ENCODE measurements at regions not wholly inside any gene's neighbourhood (a gene's known extent, or its start where the extent isn't known, plus 50 kb on each side); places are given as distances from the start of the nearest gene placed in this dataset.
A peak's percentile ranks its signal among the peaks of the same experiment; 100 is the strongest.

DNA sequence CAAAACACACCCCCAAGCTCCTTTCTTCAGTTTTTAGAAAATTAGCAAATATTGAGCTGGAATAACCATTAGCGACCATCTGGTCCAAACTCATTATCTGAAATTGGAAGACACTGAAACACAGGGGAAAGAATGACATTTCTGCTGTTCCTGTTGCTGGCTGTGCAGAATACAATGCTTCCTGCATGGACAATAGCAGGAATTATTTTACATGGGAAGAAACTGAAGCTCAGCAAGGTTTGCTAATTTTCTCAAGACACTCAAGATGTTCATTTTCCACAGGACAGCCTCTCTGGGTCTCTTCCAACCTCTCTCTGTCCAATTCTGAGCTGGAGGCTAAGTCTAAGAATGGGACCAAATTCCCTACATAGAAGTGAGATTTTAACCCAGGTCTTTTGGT, 81.9 kb upstream of the TNS3 start:
- DNase-seq (ENCODE audit: low spot score) = no peak

DNA sequence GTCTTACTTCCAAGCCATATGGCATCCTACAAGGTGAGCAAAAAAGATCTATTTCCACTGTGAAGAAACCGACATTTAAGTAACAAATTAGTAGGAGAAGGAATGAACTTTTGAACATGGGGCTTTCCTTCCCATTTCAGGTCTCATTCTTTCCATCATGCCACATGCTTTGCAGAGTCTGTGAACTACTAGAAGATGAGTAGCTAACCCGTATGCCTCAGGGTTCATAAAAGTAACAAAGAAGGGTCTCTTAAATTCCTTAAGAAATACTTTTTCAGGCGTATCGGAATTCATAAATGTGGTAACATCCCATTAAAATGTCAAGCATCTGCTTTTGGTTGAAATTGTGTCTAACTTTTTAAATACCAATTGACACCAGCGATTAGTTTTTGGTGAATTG, 81.3 kb upstream of the TNS3 start:
- DNase-seq (ENCODE audit: low spot score) = no peak

DNA sequence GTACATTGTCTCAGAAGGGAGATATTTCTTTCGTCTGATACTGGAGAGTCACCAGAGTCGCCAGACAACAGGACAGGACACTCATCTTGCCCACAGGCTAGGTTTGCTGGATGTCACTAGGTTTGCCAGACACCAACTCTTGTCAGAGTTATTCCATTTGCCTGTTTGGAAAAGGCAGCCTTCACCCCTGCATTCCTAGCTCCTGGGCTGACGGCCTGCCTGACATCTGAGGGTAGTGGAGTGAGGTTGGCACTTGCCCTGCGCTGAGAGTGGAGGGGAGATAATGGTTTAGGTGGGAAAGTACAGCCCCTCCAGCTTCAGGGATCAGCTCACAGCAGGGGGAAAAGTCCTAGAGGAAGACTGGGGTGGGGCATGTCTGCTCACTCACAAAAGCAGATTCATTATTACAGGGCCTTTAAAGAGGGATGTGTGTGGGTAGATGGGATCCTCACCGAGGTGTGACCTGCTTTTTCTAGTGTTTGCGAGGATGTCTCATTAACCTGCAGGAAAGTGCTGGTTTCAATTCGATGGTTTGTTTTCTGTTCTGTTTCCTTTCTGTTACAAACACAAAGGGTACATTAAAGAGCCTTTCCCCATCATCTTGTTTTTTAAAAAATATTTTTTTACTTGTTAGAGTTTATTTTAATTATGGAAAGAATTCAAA, 79.3 kb upstream of the TNS3 start:
- no peak for DNase-seq (ENCODE audit: low spot score)

DNA sequence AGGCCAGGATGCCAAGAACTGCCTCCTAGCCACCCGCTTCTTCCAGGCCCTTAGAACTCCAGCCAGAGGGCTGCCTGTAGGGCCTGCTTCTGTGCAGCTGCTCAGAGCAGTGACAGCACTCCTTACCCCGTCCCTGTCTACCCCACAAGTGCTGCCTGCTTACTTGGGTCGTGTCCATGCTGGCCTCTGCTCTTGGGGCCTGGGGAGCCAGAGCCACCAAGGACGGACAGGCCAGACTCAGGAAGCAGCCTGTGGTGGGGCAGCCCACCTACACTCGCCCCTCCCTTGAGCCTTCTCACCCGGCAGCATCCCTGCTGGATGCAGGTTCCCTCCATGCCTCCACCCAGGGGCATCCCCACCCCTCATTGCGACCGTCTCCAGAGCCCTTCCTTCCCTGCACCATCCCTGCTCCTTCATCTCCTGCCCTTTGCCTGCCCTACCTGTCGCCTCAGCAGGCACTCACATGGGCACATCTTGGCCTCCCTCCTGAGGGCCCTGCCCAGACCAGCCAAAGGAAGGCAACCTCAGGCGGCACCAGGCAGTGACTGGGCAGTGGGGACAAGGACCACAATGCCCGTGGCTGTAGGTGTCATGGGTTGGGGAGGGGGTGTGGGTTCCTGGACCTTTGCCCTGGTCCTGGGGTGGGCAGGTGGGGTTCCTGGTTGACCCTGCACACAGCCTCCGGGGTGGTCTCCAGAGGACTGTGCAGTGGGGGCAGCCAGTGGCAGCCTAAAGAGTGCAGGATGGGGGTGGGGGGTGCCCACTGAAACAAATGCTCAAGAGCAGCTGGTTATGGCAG, 78.0 kb upstream of the TNS3 start:
- DNase-seq (ENCODE audit: low spot score) = no peak

DNA sequence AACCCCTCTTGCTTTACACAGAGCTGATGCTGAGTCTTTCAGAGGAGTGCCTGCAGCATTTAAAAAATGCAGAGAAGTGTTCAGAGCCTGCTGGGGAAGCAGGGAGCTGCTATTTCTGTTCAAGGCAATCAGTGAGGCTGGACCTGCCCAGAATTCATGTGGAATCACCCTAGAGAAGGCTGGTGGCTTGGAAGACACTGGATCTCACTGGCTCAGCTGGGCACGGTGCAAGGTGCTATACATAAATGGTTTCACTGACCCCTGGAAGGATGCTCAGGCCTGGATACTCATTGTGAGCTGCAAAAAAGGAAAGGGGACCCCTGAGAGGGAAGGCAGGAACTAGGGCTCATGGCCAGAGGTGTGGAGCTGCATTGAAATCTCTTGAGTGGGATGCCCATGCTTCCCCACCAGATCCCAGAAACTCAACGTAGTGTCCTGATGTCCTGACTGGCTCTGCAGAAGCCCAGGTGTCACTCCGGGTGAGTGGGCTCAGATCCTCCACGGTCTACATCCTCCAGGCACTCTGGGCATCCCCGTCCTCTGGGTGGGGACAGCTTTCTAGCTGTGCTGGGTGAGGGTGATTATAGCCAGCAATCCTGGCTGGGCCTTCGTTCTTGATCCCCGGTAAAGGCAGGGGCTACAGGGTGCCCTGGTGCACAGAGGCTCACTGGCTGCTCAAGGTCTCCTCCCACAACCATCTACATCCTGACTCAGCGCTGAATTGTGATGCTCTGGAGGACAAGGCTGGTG, 77.2 kb upstream of the TNS3 start:
- no peak for DNase-seq (ENCODE audit: low spot score)

DNA sequence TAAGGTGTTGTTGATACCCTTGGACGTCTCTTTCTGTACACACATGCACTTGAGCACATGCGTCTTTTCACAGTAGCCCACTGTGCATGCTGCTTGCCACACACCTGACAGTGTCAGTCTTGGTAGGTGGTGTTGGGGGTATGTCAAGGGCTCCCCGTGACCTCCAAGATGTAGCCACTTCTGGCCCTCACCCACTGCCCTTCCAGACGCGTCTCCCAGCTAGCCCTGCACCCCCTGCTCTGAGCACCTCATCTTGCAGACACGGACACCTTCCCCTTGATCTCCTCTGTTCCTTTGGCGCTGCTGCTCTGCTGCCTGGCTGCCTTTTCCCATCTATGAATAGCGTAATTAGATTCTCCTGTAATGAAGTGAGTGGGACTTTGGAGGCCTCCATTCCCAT, 75.2 kb upstream of the TNS3 start:
- DNase-seq (ENCODE audit: low spot score) = no peak

DNA sequence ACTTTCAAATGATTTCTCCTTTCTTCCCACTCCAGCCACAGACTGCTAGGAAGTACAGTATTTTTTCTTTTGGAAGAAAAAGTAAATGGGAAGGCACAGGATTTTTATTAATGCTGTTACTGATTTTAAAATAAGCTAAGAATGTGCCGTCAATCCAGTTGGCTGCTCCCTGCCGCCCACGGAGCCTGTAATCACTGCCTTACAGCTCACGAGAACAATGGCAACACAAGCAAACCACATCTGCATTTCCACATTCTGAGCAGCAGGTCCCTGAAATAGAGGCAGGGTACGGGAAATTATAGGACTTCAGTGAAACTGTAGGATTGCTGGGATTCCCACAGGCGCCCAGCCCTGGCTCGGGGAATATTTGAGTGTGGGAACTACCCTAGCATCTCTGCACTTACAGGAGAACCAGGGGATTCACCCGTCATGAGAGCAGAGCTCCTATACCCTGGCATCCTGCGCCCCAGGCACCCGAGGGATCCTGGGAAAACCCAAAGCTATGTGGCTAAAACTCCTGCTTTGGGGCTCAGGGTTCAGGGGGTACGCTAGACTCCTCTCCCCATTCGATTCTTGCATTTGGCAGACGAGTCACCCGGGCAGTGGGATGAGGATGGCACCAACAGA, 72.9 kb upstream of the TNS3 start:
- no peak for DNase-seq (ENCODE audit: low spot score)

DNA sequence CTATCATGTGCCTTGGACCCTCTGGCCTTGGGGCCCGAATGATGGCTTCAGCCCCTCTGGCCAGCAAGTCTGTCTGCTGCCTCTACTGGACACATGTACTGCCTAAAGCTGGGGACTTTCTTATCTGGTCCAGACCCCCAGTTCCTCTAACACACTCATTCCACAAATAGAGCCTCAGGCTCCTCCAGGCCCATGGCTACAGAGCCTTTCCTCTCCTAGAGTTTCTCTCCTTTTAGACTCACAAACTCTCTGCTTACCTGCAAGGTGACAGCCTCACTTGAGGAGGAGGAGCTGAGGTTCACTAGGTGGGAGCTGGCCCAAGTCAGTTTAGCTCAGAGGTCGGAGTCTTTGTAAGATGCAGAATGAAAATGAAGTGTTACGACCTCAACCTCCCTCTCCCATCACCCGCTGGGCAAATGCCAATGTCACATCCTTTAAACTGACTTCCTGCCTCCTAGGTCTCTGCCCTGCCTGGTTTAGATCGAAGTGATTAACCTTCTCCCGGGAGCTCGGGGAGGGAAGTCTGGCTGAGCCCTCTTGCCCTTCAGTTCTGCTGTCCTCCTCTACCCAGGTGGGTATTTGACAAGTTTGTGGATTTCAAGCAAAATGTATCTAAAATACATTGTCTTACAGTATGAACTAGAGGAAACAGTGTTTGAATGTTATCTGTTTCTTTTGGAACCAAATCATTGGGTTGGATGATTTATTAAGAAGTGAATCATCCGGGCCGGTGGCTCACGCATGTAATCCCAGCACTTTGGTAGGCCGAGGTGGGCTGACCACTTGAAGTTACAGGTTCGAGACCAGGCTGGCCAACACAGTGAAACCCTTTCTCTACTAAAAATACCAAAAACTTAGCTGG, 71.9 kb upstream of the TNS3 start:
- no peak for DNase-seq (ENCODE audit: low spot score)

DNA sequence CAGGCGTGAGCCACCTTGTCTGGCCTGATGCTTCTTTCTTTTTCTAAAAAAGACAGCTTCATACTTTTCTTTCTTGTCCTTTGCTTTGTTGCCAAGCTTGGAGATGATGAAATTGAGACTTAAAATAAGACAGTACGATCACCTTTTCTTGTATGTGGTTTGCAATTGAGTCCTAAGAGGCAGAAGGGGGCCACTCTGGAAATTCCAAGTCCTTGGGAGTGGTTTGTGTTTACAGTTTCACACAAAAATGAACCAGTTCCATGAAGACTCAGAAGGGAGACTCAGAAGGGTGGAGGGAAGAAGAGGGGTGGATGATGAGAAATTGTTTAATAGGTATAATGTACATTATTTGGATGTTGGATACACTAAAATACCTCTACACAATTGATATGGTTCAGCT, 70.7 kb upstream of the TNS3 start:
- DNase-seq (ENCODE audit: low spot score) = no peak

DNA sequence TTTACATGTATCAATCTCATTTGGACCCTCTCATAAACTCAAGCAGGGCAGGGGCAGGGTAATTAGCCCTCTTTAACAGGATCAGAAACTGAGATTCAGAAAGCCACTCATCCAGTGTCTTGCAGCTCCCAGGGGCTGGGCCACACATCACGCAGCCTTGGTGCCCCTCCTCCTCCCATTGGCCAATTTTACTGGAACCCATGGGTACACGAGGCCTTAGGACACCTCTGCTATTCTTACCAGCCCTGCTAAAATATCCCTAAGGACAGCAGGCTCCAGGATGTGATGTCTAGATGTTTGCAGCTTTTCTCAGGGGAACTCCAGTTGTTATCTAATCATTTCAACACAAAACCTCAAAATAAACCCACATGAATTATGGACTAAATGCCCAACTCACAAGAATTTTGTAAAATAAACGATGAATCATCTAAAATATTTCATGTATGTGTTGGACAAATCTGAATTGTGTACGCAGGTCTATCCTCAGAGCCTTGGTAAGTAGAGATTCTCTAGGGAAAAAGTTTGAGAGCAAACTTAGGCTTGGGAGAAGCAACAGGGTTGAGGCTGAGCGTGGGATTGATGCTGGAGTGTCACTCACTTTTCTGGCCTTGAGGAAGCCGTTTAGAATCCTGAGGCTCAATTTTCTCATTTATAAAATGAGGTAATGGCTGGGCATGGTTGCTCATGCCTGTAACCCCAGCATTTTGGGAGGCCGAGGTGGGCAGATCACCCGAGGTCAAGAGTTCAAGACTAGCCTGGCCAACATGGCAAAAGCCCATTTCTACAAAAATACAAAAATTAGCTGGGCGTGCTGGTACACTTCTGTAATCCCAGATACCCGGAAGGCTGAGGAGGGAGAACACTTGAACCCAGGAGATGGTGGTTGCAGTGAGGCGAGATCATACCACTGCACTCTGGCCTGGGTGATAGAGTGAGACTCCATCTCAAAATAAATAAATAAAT, 69.7 kb upstream of the TNS3 start:
- DNase-seq (ENCODE audit: low spot score) = no peak

DNA sequence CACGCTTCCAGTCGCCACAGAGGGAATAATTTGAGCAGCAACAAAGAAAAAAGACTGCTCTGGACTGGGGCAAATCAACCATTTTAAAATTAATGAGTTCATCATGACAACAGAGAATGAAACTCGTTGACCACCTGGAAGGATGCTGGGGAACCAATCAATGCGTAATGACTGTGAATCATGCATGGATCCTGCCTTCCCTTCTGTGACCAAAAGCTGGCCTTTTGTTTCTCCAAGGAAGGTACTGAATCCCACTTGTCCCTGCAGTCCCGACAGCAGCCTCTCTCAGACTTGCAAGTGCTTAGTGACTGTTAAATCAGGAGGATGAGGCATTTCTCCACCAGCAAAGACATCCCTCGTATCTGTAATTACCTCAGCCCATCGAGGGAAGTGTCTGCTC, 68.0 kb upstream of the TNS3 start:
- DNase-seq (ENCODE audit: low spot score) = no peak

DNA sequence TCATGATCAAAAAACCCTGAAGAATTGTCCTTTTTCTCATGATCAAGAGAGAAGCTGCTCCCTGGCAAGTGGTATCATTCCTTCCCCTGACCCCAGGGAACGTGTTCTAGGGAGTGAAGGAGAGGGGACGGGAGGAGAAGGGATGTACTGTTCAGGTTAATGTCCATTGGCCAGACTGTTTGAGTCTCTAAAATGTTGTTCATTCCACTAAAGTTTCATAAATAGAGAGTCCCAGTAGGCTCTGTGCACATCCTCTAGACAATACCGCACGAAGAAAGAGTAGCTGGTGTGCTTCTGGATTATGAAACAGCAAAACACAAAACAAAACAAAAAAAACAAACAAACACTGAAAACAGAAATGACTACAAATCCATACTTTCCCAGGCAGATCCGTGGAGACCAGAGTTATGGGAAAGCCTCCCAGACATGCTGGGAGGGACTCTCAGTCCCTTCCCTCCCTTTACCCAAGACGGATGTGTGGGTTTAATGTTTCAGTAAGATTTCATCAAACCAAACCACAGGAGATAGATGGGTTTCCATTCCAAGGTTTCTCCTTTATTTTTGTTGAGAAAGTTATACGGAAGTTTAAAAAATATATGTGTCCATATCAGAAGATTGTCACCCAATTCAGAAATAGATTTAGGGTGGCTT, 66.5 kb upstream of the TNS3 start:
- no peak for DNase-seq (ENCODE audit: low spot score)

DNA sequence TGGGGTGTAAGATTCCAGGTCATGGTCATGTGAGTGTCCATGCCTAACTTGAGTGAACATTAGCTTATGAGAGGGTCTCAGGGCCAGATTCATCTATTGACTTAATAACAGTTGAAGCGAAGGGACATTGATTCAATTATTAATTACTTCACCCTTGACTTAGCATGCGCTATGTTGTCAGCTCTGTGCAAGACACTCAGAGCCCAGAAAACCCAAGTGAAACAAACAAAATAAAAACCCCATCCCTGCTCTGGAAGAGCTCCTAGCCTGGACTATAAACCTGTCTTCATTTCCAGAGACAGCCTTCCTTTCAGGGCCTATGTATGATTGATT, 66.0 kb upstream of the TNS3 start:
- no peak for DNase-seq (ENCODE audit: low spot score)

DNA sequence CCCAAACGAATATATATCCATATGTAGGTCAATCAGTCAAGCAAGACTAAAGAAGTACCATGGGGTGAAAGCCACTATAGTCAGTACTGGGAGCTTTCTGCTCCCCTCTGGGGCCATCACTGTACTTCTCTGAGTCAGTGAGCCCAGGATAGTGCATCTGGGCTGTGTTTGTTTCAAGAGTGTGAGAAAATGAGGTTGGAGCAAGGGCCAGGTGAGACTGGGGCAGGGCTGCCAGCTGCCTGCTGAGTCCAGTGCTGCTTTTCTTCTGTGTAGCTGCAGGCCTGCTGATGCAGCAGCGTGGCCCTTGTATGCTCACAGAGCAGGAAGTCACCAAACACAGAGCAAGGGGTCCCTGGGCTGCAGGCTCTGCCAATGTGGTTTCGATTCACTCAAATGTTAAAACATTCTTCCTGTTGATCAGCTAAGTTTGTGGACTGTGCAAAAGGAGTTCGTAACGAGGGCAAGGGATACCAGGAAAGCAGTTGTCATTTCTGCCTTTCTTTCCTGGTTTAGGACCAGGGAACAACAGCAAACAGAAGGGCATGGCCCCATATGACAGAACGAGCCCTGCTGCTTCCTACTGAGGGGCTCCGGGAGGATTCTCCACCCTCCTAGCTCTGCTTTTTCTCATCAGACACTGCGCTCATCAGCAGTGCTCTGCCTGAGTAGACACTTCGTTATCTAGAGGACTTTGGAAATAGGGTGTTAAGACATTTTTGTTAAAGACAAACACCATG, 65.4 kb upstream of the TNS3 start:
- DNase-seq (ENCODE audit: low spot score) = no peak

DNA sequence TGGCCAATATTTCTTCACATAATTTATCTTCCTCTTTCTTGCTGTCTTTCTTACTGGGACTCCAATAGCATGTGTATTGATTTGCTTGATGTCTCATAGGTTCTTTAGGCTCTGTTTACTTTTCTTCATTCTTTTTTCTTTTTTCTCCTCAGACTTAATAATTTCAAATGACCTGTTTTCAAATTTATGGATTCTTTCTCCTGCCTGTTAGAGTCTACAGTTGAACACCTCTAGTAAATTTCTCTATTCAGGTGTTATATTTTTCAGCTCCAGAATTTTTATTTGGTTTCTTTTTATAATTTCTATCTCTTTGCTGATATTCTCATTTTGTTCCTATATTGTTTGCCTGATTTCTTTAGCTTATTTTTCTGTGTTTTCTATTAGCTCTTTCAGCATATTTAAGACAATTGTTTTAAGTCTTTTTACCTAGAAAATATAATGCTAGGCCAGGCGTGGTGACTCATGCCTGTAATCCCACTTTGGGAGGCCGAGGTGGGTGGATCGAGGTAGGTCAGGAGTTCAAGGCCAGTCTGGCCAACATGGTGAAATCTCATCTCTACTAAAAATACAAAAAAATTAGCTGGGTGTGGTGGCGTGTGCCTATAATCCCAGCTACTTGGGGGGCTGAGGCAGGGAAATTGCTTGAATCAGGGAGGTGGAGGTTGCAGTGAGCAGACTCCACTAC, 61.9 kb upstream of the TNS3 start:
- DNase-seq (ENCODE audit: low spot score) = no peak

DNA sequence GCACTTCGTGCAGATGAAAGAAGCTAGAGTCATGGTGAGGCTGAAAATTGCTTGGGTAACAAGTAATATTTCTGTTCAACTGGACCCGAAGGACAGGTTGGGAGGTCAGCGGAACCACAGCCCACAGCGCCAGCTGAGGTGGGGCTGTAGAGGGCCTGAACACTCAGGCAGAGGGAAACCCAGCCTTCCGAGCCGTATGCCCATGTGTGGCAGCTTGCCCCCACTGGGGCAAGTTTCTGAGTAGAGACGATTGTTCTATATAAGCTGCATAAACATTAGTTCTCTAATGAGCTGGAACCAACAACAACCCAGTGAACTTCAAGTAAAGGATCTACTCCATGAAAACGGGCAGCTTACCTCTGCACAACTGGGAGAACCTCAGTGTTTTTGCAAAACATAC, 58.4 kb upstream of the TNS3 start:
- no peak for DNase-seq (ENCODE audit: low spot score)

DNA sequence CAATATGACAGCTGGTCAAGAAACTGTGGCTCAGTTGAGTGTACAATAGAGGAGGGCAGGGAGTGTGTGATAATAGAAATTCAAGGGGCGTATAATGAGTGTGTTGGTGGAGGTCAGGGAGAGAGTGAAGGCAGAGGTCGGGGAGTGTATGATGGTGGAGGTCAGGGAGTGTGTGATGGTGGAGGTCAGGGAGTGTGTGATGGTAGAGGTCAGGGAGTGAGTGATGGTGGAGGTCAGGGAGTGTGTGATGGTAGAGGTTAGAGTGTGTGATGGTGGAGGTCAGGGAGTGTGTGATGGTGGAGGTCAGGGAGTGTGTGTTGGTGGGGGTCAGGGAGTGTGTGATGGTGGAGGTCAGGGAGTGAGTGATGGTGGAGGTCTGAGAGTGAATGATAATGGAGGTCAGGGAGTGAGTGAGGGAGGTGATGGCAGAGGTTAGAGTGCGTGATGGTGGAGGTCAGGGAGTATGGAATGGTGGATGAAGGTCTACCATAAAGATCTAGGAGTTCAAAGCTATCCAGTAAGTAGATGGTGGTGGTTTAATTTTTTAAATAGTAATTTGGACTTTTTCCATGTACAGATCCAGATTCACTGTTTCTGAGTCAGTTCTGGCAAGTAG, 57.7 kb upstream of the TNS3 start:
- no peak for DNase-seq (ENCODE audit: low spot score)

DNA sequence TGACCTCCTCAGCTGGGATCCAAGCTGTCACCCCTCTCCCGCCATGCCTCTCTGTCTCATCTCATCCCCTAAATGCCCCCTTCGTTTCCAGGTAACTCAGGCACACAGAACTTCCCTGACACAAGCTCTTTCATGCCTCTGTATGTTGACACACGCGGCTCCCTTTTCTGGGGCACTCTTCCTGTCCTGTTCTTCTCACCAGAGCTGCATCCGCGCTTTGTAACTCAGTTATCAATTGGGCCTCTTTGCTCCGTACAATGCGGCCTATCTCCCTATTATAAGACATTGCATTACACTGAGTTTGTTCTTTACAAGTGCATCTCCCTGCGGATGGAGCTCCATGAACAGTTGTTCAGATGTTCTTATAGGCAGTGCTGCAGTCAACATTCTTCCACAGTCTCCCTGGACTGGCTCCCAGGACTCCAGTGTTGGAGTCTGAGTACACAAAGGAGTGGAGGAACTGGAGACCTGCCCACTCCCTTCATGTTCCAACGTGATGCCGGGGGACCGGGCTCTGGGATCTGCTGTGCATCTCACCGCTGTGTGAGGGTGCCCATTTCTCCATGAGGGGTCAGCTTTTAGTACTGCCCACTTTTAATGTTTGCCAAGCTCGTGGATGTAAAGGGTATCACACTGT, 56.9 kb upstream of the TNS3 start:
- peak; percentile 67 for DNase-seq (ENCODE audit: low spot score)

Data from ureter (tissue), 1 donor.